ENCODE measurements at regions not wholly inside any gene's neighbourhood (a gene's known extent, or its start where the extent isn't known, plus 50 kb on each side); places are given as distances from the start of the nearest gene placed in this dataset.
"Not testable (repeated sequence)": the region's sequence is repeated elsewhere in the genome, so short reads cannot be mapped to it uniquely, and the experiment has no call there.

GRCh38 chr13:81089371-81090157 lies 748.6 kb upstream of the SPRY2 start:
- intact Hi-C loops (cut with DNase I): no loop called here
- no peaks in the 10 kb centered on the region for H3K4me1 ChIP-seq (replicated peaks in 1 of 2)
- no peak overlapping the region for H3K4me3 ChIP-seq
- no peak for TF ChIP-seq POLR2A (IDR thresholded peaks at IDR 0.05)
- TF ChIP-seq CTCF (IDR thresholded peaks at IDR 0.05): no peak
- WGBS, 4 donors: 70 to 79% (median 75%) methylated on average over 4 of the region's 4 CpGs
- H3K27ac ChIP-seq: no peak overlapping the region
- H3K27me3 ChIP-seq: no peaks in the 10 kb centered on the region
- DNase-seq: no peak
- H3K36me3 ChIP-seq (replicated peaks in 1 of 2): no peaks in the 10 kb centered on the region
- peaks cover 0 to 8% (median 0%) of the 10 kb centered on the region in 3 donors for H3K9me3 ChIP-seq (replicated peaks in 1 of 3)

GRCh38 chr13:81080911-81081454 lies 740.1 kb upstream of the SPRY2 start:
- no peak for DNase-seq

GRCh38 chr13:81078048-81078447 lies 737.1 kb upstream of the SPRY2 start:
- no peak overlapping the region for H3K27ac ChIP-seq
- intact Hi-C loops (cut with DNase I): no loop called here
- no peaks in the 10 kb centered on the region for H3K27me3 ChIP-seq
- no peak overlapping the region for H3K4me3 ChIP-seq
- no peak for TF ChIP-seq CTCF (IDR thresholded peaks at IDR 0.05)
- TF ChIP-seq POLR2A (IDR thresholded peaks at IDR 0.05): no peak
- H3K4me1 ChIP-seq (replicated peaks in 1 of 2): no peaks in the 10 kb centered on the region
- no peak for DNase-seq
- no peaks in the 10 kb centered on the region for H3K9me3 ChIP-seq (replicated peaks in 1 of 3)
- no peaks in the 10 kb centered on the region for H3K36me3 ChIP-seq (replicated peaks in 1 of 2)

More at GRCh38 chr13:81080911-81081454, 740.1 kb upstream of the SPRY2 start:
- Histone ChIP-seq H3K4me1 (replicated peaks in 1 of 2) (no peaks in the 10 kb centered on the region), H3K27ac (no peak overlapping the region), H3K36me3 (replicated peaks in 1 of 2) (no peaks in the 10 kb centered on the region), H3K27me3 (no peaks in the 10 kb centered on the region), H3K9me3 (replicated peaks in 1 of 3) (peaks cover 0 to 8% (median 0%) of the 10 kb centered on the region in 3 donors), H3K4me3 (no peak overlapping the region)
- TF ChIP-seq POLR2A (IDR thresholded peaks at IDR 0.05) (no peak), CTCF (IDR thresholded peaks at IDR 0.05) (no peak)
- 53 to 61% (median 59%) methylated on average over 2 of the region's 2 CpGs for WGBS, 4 donors
- intact Hi-C loops (cut with DNase I): no loop called here

- WGBS, 4 donors: 86 to 94% (median 92%) methylated on average over 11 to 18 of the region's 18 CpGs
- H3K27ac ChIP-seq; H3K27me3 ChIP-seq; intact Hi-C loops (cut with DNase I); H3K9me3 ChIP-seq (replicated peaks in 1 of 3); H3K36me3 ChIP-seq (replicated peaks in 1 of 2); H3K4me3 ChIP-seq; DNase-seq; H3K4me1 ChIP-seq (replicated peaks in 1 of 2): not testable (repeated sequence)
Measured at GRCh38 chr13:81069822-81070221, 728.9 kb upstream of the SPRY2 start.

- Histone ChIP-seq H3K9me3 (replicated peaks in 1 of 3) (no peaks in the 10 kb centered on the region), H3K36me3 (replicated peaks in 1 of 2) (no peaks in the 10 kb centered on the region), H3K27ac (no peak overlapping the region), H3K27me3 (no peaks in the 10 kb centered on the region), H3K4me3 (no peak overlapping the region), H3K4me1 (replicated peaks in 1 of 2) (no peaks in the 10 kb centered on the region)
- DNase-seq: no peak
- no peak for TF ChIP-seq POLR2A (IDR thresholded peaks at IDR 0.05)
- TF ChIP-seq CTCF (IDR thresholded peaks at IDR 0.05): no peak
- intact Hi-C loops (cut with DNase I): no loop called here
- 16 to 23% (median 18%) methylated on average over 1 of the region's 1 CpG for WGBS, 4 donors
Measured at GRCh38 chr13:81058916-81059290, 718.0 kb upstream of the SPRY2 start.
